ENCODE measurements at regions not wholly inside any gene's neighbourhood (a gene's known extent, or its start where the extent isn't known, plus 50 kb on each side); places are given as distances from the start of the nearest gene placed in this dataset.

GRCh38 chr11:103800406-103801114 lies 235.9 kb upstream of the DDI1 start:
- TF ChIP-seq CTCF (conservative IDR thresholded peaks at IDR 0.05) (no peak), ZFX (IDR thresholded peaks at IDR 0.05) (no peak)
- H3K27ac ChIP-seq: no peak overlapping the region

GRCh38 chr11:103803062-103803461 lies 233.4 kb upstream of the DDI1 start:
- TF ChIP-seq CTCF (conservative IDR thresholded peaks at IDR 0.05) (no peak), ZFX (IDR thresholded peaks at IDR 0.05) (no peak)
- no peak overlapping the region for H3K27ac ChIP-seq

- TF ChIP-seq CTCF (conservative IDR thresholded peaks at IDR 0.05): no peak
- no peak for TF ChIP-seq ZFX (IDR thresholded peaks at IDR 0.05)
- no peak overlapping the region for H3K27ac ChIP-seq
These were observed 230.8 kb upstream of the DDI1 start for GRCh38 chr11:103805688-103806009.

GRCh38 chr11:103806130-103806895 lies 230.1 kb upstream of the DDI1 start:
- TF ChIP-seq ZFX (IDR thresholded peaks at IDR 0.05): no peak
- TF ChIP-seq CTCF (conservative IDR thresholded peaks at IDR 0.05): no peak
- H3K27ac ChIP-seq: no peak overlapping the region

- H3K27ac ChIP-seq: no peak overlapping the region
- TF ChIP-seq CTCF (conservative IDR thresholded peaks at IDR 0.05): no peak
- no peak for TF ChIP-seq ZFX (IDR thresholded peaks at IDR 0.05)
These were observed 228.6 kb upstream of the DDI1 start for GRCh38 chr11:103807806-103808205.

- no peak overlapping the region for H3K27ac ChIP-seq
These were observed 228.2 kb upstream of the DDI1 start for GRCh38 chr11:103808252-103808651.

More at GRCh38 chr11:103808252-103808651, 228.2 kb upstream of the DDI1 start:
- TF ChIP-seq CTCF (conservative IDR thresholded peaks at IDR 0.05) (no peak), ZFX (IDR thresholded peaks at IDR 0.05) (no peak)
